WTC11 (cell line): ENCODE measurements at regions not wholly inside any gene's neighbourhood (a gene's known extent, or its start where the extent isn't known, plus 50 kb on each side); places are given as distances from the start of the nearest gene placed in this dataset.

Source experiments
- PRDM15 ChIP-seq: sonication (generic); formaldehyde crosslinking; IDR thresholded peaks from 2 replicates; pipeline ENCODE4 v1.8.0; 2022; ENCODE audit warnings: missing genetic modification reagents
- SP1 ChIP-seq: sonication (generic); formaldehyde crosslinking; conservative IDR thresholded peaks from 2 replicates; pipeline ENCODE4 v1.8.1; 2022; ENCODE audit warnings: missing genetic modification reagents
- ZNF263 ChIP-seq: sonication (generic); formaldehyde crosslinking; IDR thresholded peaks from 2 replicates; pipeline ENCODE4 v1.8.1; 2022; ENCODE audit warnings: low read depth, mild to moderate bottlenecking, moderate library complexity, missing genetic modification reagents

GRCh38 chr16:51231702-51232101 is 80.6 kb upstream of the SALL1 start:
- no peak for TF ChIP-seq SP1 (CRISPR knock-in tag)
- no peak for TF ChIP-seq ZNF263 (CRISPR knock-in tag)
- TF ChIP-seq PRDM15 = no peak
